GM12801 (cell line): ENCODE measurements at regions not wholly inside any gene's neighbourhood (a gene's known extent, or its start where the extent isn't known, plus 50 kb on each side); places are given as distances from the start of the nearest gene placed in this dataset.

Experiments used
- TF ChIP-seq, protein P1 (sequence below): IDR thresholded peaks from one replicate; pipeline ENCODE4 v1.5.1; 2011; ENCODE audit warnings: control low read depth; ENCODE audit not compliant: insufficient read length; ENCODE audit errors: extremely low read depth

DNA sequence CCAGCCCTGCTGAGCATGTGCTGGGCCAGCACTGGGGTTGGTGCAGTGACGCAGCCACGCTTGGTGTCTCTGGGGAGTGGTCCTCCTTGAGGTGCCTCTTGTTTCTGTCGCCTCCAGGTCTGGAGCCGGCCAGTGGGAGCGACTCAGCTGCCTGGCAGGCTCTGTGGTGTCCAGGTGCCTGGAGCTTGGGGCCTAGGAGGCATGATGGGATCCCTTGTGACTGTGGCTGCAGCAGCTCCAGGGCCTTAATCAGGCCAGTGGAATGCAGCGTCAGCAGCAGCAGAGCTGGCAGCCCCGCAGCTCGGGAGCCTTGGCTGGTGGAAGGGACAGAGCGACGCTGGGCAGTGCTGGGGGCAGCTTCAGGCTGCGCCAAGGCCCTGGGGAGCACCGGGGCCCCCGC, 74.7 kb upstream of the CIBAR2 start:
- TF ChIP-seq, protein P1, sequence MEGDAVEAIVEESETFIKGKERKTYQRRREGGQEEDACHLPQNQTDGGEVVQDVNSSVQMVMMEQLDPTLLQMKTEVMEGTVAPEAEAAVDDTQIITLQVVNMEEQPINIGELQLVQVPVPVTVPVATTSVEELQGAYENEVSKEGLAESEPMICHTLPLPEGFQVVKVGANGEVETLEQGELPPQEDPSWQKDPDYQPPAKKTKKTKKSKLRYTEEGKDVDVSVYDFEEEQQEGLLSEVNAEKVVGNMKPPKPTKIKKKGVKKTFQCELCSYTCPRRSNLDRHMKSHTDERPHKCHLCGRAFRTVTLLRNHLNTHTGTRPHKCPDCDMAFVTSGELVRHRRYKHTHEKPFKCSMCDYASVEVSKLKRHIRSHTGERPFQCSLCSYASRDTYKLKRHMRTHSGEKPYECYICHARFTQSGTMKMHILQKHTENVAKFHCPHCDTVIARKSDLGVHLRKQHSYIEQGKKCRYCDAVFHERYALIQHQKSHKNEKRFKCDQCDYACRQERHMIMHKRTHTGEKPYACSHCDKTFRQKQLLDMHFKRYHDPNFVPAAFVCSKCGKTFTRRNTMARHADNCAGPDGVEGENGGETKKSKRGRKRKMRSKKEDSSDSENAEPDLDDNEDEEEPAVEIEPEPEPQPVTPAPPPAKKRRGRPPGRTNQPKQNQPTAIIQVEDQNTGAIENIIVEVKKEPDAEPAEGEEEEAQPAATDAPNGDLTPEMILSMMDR: no peak

DNA sequence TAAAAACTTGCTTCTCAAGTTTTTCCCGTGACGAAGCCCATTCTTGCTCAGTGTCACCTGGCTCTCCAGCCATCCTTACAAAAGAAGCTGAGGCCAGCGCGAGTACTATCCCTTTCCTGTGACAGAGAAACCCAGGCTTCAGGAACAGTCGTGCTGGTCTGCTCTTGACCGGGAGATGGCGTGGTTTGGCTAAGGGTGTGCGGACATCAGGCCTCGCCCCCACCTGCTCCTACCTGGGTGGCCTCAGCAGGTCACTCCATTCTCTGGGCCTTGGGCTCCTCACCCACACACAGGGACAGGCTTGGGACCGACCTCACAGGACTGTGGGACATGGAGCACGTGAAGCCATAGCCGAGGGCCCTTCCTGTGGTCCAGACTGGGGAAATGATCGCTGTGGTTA, 75.2 kb upstream of the CIBAR2 start:
- TF ChIP-seq, protein P1: no peak

DNA sequence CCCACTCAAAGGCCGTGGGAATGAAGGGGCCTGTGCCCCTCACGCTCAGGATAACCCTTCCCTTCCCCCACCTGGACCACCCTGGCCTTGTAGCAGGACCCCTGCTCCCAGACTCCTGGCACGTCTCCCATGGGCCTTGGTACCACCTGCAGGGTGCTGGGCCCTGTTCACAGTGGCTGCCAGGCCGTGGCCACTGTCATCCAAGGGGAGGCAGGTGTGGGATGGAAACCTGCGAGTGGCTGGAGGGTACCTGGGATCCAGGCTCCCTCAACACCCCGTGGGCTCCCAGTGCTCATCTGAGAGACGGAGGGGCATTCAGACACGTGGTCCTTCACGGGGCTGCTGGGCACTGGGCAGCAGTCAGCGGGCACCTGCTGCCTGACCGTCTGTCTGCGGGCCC, 75.6 kb upstream of the CIBAR2 start:
- TF ChIP-seq, protein P1: no peak

DNA sequence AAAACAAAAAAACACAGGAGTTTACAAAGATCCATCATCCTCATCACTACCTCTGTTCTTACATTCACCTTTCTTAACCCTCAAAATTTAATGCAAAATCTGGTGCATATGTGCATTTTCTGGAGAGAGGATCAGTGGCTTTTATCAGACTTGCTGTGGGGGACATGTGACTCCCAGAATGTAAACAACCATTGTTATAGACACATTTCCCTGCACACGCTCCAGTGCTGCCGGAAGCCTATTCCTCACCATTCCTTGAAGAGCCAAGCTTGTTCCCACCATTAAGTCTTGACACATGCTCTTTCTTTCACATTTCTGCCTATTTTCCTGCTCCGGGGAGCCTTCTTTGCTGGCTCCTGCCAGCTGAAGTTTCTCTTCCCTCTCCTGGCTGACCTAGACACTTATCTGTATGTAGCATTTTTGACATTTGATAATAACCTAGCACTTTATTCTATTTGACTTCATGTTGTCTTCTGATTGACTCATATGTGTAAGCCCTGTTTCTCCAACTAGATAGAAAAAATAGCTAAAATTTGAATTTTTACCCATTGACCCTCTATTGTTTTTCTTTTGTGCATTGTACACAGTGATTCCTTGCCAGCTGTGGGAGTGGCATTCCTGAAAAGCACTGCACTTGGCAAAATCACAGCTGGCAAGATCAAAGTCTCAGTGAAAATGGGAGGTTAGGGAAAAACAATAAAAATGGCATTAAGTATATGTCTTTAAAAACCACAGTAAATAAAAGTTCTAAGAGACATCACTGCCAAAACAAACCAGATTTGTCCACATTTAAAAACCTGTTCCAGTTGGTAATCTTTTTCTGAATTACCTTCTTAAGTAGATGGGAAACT, 76.8 kb upstream of the CIBAR2 start:
- TF ChIP-seq, protein P1: no peak

DNA sequence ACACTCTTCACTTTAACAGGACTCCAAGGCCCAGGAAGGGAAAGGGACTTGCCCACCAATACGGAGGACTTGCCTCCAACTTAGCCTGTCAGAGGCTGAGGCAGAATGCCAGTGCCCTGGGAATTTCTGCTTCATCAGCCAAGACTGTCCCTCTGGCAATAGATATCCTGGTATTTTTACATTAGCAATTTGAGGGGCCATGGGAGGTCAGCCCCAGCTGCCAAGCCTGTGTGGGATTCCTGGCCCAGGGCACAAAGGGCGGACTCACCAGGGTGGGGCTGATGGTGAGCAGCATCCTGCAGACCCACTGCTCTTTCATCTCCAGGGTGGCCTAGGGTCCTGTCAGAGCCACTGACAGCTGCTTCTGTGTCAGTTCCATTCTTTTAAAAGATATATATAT, 78.3 kb upstream of the CIBAR2 start:
- TF ChIP-seq, protein P1: no peak

DNA sequence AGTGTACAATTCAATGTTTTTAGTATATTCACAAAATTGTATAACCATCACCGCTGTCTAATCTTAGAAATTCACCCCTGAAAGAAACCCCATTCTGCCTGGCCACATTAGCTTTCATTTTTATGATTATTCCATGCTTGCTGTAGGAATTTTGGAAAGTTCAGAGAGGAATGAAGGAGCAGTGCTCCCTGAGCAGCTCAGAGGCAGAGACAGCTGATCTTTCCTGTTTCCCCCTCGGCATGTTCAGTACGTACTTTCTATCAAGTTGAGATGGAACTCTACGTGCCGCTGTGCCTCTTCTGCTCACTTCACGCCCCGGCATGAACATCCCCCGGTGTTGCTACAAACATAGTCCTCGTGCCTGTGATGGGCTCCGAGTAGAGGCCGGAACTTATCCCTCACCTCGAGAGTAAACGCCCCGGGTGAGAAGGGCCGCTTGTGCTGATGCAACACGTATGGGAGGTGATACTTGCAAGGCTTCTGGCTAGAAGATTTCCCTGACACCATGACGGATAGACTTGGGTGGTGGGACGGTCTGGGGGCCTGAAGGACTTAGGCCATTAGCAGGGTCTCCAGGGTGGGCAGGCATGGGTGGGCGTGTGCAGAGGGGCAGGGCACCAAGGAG, 79.2 kb upstream of the CIBAR2 start:
- TF ChIP-seq, protein P1: no peak

DNA sequence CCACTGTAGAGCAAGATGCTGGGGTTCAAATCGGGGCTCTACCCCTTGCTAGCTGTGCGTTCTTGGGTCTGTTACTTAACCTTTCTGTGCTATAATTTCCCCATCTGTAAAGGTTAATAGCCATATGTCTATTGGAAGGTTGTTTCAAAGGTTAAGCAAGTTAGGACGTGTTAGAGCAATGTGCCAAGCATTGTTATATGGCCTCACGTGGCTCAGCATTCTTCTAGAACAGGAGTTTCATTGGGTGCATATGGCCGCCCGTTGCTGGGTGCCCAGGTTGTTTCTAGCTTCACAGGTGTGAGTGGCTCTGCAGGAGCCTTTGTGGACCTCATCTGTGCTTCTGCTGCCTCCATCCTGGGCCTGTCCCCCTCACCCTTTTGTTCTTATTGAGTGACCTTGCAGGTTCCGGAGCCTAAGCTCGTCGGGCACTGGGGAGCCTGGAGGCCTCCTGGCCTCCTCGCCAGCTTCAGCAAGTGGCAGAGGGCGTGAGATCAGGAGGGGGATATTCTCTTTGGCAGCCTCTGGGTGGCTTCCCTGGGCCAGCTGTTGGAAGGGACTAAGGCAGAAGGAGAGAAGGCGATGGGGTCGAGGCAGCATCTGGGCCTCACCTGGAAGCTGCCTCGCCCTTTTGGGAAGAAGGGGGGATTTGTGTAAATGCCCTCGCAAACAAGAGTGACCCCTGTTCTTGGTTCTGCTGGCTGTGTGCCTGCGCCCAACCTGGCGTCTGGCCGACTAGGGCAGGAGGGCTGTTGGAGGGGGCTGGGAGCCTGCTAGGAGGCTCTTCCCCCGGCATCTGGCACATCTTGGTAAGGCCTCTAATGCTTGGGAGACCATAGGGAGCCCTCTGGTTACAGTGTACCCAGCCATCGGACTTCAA, 80.2 kb upstream of the CIBAR2 start:
- TF ChIP-seq, protein P1: no peak
